LoVo (cell line): ENCODE measurements at regions not wholly inside any gene's neighbourhood (a gene's known extent, or its start where the extent isn't known, plus 50 kb on each side); places are given as distances from the start of the nearest gene placed in this dataset.

Experiments
- DNase-seq: peaks from one replicate; pipeline ENCODE4 v3.0.0-alpha.2; 2016; ENCODE audit warnings: low spot score

DNA sequence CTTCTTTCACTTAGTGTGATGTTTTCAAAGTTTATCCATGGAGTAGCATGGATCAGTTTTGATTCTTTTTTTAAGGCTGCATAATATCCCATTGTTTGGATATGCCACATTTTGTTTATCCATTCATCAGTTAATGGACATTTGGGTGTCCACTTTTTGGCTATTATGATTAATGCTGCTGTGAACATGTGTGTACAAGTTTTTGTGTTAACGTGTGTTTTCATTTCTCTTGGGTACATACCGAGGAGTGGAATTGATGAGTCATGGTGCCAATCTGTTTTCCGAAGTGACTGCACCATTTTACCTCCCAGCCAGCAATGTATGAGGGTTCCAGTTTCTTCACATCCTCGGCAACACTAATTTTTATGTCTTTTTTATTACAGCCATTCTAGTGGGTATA is 78.4 kb upstream of the CCDC28A start:
- DNase-seq, result no peak

- no peak for DNase-seq
These were observed 59.1 kb upstream of the CCDC28A start for GRCh38 chr6:138714493-138714892.

DNA sequence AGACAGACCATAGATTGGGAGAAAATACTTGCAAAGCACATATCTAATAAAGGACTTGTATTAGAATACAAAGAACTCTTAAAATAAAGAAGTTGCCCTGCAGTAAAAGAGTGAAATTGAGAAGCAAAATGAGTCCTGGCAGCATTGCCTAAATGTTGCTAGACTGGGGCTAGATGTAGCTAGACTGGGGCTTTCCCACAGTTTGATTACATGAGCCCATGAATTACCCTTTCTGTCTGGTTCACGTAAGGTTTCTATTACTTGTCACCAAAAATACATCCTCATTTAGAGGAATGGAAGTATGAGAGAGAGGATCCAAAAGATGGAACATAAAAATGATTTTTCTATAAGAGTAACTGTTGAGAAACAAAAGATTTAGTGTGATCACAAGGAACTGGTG is 57.6 kb upstream of the CCDC28A start:
- DNase-seq, result no peak

GRCh38 chr6:138716971-138717665 is 56.5 kb upstream of the CCDC28A start:
- DNase-seq, result no peak

DNA sequence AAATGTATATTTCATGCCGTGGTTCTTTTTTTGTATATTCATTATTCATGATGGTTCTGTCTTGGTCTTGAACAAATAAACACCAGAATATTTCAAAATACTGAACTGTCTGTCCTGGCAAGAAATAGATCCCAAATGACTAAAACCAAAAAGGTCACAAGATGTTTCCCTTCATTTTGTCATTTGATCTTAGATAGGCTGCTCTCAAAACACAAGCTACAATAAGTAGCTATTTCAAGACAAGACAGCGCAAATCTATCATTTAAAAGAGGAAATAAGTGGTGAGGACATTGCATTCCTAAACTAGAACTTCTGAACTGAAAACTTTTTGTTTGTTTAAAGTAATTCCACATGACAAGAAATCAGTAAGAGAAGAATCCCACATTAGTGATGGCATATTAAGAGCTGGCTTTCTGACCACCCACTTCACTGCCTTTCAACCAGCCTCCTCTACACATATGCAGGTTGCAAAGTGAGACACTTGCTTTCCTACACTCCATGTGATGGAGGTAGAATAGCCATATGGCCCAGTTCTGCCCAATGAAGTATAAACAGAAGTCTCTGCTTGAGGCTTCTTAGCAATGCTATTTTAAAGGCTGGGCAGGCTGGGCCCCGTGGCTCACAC is 54.4 kb upstream of the CCDC28A start:
- DNase-seq, result no peak

- DNase-seq, result no peak
These were observed 53.8 kb upstream of the CCDC28A start for GRCh38 chr6:138719744-138720143.

DNA sequence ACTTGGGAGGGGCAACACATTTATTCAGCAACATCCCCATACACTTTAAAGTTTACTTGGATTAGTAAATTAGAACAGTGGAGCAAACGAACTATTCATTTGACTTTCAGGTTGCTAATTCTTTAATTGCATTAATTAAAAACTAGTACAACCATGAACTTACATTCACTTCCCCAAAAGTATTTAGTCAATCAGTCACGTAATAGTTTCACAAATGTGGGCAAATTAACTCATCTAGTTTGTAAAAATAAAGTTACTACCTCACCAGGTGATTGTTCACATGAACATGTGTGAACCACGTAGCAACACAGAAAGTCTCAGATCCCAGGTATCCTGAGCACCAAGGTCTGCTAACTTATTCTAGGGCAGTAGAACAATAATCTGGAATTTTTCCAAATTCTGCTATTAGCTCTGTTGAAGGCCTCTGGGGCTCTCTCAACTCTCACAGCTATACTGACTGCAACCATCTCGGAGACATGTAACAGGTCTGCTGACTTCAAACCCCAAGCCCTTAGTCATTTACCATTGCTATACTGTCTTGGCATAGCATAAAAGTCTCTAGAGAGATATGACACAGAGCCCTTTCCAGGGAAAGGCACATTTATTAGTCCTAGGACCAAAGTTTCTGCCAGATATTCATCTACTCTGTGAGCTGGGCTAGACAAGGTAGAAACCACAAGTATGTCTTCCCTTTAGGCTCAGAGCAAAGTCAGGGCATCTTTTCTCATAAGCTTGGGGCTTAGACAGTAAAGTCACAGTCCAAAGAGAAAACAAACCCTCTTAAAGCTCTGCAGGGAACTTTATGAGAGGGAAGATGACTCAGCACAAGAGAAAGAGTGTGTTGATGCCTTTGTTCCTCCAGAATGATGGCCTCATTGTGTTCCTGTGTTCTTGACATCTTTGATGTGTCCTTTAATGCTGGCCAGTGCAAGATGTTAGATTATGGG is 50.9 kb upstream of the CCDC28A start:
- peak; percentile 81 for DNase-seq
